Central memory CD4-positive, alpha-beta T cell (primary cell): ENCODE measurements at regions not wholly inside any gene's neighbourhood (a gene's known extent, or its start where the extent isn't known, plus 50 kb on each side); places are given as distances from the start of the nearest gene placed in this dataset.

Source experiments
- DNase-seq: peaks from one replicate; pipeline ENCODE4 v3.0.0; 2022

DNA sequence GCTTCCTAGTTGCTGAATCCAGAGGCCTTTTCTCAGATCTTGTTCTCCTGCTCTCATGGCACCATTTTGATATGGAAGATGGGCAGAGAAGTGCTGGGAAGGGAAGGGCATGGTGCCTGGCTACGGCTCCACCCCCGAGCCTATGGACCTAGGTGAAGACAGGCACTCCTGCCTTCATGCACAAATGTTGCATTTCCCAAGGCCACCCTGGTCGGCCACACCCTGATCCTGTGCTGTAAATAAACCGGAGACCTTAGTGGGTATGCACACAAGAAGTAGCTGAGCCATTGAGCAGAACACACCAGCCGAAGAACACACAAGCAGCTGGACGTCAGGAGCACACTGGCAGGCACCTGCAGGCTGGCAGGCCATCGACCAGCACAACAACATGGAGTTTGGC lies 261.6 kb downstream of the SHQ1 start:
- DNase-seq = no peak

DNA sequence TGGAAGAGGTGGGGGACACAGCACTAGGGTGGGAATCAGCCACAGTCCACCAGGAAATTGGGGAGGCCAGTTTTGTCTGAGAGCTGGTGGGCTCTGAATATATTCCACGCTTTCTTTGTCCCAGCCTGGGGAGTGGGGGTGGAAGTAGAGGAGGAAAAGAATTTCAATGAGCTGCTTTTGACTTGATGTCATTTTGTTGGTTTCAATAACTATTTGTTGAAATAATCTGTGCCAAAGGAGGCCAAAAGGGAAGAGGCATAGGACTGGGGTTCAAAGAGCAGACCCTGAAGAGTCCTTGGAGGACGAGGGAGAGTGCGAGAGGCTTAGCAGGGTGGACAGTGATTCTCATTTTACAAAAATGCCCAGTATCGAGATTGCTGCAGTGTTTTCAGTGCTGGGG lies 262.3 kb downstream of the SHQ1 start:
- no peak for DNase-seq

DNA sequence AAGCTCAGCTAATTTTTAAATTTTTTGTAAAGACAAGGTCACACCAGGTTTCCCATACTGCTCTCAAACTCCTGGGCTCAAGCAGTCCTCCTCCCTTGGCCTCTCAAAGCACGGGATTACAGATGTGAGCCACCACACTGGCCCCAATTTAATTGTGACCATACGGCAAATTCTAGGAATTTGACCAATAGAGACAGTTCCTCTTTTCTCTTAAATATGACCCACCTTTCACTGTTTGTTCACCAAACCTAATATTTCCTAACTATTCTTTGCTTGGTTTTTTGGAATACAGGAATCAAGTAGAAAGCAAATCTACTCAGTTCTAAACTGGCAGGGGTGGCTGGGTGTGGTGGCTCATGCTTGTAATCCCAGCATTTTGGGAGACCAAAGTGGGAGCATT lies 264.0 kb downstream of the SHQ1 start:
- no peak for DNase-seq

DNA sequence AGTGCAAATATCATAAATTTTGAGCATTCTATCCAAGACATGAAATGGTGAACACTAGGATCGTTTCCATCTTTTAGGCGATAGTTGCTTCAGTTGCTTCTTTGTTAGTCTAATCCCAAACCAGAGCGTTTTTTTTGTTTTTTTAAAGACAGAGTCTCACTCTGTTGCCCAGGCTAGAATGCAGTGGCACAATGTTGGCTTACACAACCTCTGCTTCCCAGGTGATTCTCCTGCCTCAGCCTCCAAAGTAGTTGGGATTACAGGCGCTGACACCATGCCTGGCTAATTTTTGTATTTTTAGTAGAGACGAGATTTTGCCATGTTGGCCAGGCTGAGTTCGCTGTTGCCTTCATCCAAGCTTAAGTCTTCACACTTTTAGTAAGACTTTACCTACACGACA lies 265.3 kb downstream of the SHQ1 start:
- no peak for DNase-seq

DNA sequence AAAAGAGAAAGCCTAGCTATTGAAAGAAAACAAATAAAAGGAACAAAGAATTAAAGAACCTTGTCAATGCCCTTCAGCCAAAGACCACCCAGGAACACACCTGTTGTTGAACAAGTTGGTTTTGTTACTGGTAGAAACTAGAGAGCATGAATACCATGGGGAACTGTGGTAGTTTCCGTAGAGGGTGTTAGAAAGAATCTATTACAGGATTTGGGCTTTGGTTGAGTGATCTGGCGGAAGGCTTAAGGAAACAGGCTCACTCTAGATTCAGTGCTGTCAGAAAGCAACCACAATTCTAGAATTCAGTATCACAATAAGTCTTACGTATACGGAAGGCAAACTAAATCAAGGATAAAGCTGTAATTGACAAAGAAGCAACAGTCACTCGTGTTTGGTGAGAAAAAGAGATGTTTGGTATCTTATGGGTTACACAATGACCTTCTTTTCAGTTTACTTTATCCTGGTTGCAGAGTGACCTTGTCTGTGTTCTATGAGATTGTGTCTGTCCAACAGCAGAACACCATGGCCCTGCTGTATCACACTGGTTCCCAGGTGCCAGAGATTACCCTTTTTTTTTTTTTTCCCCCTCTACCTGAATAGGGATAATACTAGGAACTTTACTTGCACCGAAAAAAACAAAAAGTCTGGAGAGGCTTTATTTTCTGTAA lies 265.9 kb downstream of the SHQ1 start:
- DNase-seq = no peak

DNA sequence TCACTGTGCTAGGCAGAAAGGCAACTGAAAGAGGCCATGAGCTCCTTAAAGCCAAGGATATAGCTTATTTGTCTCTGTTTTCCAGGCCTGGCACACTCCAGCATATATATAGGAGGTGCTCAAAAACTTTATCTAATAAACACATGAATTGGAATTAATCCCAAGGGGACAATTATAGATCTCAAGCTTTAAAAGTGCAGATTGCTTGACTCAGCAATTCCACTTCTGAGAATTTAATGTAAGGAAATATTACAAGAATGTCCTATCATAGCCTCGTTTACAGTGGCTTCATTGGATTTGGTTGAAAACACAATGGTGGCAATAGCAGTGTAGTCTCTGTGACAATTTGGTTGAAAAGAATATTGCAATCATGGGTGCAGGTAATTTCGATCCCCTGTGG lies 267.3 kb downstream of the SHQ1 start:
- DNase-seq = no peak

DNA sequence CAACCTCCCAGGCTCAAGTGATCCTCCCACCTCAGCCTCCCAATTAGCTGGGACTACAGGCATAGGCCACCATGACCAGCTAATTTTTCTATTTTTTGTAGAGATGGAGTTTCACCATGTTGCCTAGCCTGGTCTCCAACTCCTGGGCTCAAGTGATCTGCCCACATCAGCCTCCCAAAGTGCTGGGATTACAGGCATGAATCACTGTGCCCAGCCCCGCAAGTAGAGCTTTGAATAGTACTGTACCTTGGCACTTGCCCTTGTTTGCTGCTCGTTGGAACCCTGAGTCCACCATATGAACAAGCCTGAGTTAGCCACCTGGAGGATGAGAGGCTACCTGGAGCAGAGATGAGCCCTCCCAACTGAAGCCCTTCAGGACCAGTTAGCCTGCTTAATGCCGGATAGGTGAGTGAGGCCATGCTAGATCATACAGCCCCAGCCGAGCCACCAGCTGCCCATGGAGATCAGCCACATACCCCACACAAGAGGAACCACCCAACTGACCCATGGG lies 267.9 kb downstream of the SHQ1 start:
- DNase-seq = no peak

DNA sequence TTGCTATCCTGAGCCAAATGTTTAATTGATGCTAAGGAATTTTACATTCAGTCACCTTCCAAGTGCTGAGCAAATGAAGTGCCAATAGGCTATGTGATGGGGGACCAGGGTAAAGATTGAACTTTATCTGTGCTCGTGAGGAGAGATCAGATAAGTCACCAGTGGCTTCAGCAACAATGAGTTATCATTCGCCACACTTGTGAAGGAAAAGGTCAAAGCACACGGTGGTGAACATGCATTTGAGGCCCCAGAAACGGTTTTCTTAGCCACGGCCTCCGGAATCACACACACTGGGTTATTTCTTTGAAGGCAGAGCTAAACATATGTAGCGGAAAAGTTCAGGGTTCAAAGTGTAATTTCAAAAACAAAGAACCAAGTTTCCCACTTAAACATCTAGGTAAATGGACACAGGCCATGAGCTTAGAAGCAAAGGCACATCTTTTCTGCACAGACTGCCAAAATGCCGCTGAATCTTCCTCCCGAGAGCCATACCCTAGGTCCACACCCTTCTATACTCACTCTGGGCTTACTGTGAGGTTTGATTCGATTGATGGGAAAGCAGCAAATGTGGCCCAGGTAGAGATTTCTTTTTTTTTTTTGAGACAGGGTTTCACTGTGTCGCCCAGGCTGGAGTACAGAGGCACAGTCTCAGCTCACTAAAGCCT lies 268.5 kb downstream of the SHQ1 start:
- DNase-seq = no peak

DNA sequence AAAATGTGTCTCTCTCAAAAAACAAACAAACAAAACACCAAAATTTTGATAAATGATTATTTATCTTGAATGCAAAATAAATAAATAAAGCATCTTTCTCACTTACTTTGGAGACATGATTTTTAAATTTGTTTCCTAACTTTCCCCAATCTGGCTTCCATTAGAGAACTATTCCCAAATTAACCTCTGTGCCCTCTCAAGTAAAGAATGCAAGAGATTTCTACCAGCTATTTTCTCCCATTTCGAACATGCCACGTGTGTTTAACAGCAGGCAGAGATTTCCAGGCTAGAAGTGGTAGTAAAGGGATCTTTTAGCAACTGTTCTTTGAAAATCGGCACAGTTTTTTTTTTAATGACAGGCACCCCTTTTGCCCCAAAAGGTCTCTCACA lies 269.1 kb downstream of the SHQ1 start:
- DNase-seq = no peak

DNA sequence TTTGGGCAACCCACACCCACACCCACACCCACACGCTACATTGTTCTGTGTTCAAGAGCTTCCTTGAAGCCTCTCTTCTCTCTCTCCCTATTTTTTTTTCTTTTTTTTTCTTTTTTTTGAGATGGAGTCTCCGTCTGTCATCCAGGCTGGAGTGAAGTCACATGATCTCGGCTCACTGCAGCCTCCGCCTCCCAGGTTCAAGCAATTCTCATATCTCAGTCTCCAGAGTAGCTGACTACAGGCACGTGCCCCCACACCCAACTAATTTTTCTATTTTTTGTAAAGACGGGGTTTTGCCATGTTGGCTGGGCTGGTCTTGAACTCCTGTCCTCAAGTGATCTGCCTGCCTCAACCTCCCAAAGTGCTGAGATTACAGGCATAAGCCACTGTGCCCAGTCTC lies 271.1 kb downstream of the SHQ1 start:
- DNase-seq = no peak

DNA sequence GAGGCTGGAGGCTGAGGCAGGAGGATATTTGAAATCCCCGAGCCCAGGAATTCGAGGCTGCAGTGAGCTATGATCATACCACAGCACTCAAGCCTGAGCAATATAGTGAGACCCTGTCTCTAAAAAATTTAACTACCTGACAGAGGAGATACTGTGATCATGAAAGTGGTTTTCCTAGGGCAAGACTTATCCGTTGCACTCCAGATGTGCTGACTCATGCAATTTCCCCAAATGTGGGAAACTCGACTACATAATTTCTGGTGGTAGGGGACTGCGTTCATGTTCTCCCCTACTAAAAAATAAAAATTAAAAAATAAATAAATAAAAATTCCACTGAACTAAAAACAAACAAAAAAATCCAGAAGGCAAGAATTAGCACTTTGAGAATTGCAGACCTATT lies 271.7 kb downstream of the SHQ1 start:
- DNase-seq = no peak

DNA sequence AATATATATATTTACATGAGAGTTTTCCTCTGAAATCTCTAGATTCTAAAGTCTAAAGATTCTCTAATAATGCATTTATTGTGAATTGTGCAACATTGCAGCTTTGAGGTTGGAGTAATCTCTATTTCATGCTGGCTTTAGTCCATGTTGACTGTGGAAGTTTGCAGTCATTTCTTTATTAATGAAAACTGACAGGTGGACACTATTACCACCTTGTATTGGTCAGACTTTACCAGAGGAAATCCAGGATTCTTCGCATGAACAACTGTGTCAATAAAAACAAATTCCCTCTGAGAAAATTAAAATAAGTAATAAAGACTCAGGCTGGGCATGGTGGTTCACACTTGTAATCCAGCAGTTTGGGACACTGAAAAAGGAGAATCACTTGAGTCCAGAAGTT lies 274.1 kb downstream of the SHQ1 start:
- DNase-seq = no peak

DNA sequence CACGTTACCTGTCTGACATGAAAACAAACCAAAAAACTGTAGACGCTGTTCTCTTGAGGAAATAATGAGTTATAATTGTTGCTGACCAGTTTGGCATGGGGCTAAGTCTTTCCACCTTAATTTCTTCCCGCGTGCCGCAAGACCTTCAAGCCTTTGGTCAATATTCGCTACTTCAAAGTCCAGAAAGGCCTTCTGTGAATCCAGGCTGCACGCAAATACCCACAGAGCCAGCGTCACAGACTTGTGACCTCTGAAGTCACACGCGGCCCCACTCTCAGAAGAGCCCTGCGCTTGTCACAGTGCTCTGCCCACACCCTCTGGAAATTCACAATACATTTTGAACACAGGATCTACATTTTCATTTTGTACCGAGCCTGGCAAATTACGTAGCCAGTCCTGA lies 275.2 kb downstream of the SHQ1 start:
- DNase-seq = no peak

DNA sequence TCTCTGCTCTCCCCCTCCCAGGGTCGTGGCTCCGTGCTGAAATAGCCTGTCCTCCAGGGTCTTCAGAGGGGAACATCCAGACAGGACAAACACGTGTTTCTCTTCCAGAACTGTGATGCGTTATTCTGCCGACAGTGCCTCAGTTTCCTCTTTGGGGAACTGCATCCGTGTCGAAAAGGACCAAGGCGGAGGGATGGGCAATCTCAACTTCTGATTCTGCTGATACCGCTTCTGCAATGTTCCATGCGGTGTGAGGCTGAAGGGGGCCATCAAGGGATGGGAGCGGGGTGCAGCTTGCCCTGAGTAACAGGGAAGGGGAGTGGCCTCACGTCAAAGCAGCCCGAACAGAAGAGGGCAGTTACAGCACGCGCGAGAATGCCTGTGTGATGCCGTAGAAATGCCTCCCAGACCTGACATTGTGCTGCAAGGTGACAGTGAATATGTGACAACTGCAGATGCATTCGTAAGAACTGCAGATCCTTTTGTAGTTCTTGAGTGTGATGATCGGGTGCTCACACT lies 275.7 kb downstream of the SHQ1 start:
- DNase-seq = no peak

DNA sequence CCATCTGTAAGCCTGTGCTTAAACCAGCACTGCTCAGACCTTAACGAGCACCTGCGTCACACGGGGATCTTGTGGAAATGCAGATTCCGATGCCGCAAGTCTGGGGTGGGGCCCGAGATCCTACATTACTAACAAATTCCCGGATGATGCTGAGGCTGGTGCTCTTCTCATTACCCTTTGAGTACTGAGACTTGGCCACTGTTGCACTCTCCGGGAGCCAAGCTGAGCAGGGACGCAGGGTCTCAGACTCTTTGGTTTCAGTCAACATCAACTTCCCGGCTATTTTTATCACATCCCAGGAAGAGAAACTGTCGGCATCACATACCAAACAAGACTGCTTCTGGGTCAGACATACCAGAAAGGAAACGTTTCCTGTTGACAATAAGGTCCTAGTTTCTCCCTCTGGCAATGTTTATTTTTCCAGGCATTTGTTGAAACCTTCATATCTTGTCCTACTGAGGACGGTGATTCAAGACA lies 276.6 kb downstream of the SHQ1 start:
- DNase-seq = no peak

DNA sequence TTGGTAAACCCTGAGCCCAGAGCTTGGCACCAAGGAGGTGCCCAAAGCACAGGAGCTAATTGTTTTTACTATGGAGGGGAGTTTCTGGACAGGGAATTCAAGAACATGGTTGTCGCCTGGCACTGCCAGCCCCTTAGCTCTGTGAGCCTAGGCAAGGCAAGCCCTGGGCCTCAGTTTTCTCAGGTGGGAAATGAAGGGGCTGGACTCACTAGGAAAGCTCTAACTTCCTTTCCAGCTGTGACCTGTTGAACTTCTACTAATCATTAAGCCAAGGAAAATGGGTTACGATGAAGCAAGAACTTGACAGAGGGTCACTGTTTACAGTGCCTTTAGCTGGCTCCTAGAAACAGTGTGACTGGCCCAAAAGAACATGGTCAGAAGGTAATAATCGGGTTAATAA lies 277.2 kb downstream of the SHQ1 start:
- DNase-seq = no peak

DNA sequence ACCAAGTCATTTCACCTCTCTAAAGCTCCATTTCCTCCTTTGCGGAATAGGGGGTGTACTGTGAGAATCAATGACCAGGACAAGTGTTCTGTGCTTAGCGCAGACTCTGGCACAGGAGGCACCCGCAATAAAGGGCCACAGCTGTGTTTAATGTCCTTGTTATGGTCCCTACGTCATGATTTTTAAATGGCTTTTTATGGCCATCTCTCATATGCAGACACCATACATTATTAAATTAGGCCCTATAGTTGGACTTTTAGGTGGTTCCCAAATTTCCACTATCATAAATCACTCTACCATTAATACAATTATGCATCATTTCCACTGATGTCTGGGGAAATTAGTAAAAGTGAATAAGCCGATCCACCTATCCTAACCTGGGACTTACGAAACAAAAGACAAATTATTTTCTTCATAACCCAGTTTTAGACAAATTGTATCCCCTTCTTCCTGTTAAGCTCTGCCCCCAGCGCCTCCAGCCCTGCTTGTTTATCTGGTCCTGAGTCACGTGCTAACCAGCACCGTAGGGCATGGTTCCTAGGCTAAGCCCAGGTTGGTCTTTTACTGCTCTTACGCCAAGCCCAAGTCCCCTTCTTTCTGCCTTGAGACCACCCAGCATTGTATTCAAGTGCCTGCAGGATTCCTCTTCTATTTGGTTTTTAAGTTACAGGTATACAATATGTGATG lies 278.3 kb downstream of the SHQ1 start:
- no peak for DNase-seq

DNA sequence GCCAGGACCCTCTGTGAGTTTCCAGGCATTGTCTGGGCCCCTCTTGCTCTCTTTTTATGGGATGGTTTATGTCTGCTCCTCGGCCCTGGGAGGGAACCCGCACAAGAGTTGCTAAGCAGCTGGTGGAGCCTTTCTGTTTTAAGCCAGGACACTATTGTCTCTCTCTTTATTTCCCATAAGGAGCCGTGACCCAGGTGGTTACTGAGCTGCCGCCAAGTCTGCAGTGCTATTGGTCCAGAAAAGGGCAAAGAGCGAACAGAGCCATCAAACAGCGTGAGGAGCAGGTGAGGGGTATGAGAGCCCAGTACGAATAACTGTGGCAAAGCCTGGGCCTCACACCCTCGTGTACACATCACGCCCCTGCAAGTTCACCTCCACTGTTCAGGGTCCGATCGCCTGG lies 280.2 kb downstream of the SHQ1 start:
- DNase-seq = no peak

DNA sequence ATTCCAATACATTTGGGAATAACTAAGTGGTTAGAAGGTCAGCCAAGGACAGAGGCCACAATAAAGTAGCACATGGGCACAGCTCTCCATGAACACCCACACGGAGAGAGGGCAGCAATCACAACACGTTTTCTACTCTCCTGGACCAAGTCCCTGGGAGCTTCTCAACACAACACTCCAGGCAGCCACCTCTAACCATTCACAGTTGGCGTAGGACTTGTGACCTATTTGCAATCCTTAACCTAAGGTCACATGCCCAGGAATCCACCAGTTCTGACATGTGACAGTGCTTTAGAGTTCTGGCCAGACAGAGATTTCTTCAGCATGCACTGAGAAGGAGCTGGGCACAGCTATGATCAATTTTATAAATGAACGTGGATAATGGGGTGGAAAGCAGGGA lies 280.8 kb downstream of the SHQ1 start:
- DNase-seq = no peak

DNA sequence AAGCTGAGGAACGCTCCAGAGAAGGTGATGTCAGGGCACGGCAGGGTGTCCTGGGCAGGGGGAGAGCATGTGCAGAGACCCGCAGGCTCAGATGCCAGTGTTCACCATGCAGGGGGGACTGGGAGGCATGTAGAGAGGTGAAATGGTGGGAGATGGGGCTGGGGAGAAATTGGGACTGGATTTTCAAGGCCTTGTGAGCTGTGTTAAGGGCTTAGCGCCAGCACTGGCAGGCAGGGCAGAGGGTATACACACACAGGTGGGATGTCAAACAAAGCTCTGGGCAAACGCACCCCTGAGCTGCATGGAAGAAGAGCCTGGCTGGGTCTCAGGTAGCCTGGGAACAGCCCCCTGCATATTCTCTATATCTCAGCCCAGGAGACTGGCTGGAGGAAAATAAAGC lies 282.7 kb downstream of the SHQ1 start:
- DNase-seq = no peak

DNA sequence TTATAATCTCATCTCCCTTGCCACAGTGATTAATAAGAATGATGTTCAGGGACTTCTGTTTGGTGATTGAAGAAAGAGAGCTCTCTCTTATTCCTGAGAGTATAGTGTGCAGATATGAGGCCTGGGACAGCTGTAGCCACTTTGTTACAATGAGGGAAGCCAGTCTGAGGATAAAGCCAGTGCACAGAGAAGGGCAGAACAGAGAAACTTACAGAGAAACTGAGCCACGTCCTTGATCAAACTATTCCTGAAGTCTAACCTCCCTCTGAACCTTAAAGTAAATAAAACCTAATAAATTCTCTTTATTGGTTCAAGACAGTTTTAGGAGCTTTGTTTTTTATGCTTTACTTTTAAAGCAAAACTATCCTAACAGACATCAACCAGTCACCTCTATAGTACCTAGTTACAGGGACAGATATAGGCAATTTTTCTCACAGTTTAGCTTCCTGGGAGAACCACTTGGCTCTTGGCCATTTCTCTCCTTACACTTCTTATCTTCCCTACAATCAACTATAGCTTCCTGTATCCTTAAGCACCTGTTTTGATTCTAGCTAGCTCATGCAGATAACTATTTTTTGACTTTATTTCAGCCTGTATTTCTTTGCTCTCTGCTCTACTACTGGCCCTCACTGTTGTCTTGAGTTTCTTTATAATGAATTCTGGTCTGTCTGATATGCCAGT lies 284.4 kb downstream of the SHQ1 start:
- DNase-seq = no peak

DNA sequence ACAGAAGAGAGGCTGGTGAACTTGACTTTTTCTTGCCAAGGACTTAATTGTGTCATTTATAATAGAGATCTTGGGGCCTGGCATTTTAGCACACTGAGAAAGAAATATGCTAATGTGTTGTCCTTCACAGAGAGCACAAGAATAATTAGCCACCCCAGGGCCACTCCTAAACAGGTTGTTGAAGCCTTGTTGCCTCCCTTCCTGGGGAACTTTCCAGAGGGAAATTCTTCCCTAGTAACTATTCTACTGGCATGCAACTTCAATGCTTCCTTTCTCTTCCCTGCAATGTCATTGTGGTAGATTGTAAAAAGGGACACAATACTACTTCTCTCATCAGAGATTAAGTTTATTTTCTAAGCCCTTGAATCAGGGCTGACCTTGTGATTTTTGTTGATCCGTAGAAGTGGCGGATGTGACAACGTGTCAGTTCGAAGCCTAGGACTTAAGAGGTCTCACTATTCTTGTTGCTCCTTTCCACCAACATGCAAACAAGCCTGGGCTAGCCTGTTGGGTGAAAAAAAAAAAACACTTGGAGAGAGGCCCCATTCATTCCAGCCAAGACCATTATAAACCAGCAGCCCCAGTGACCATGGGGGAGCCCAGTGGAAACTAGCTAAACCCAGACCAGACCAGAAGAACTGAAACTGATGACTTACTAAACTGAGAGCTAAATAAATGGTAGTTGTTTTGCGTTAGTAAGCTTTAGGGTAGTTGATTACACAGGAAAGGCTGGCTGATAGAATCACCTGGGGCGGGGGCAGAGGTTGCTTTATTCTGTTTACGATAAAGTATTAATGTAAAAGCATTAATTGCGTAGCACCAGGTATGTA lies 287.2 kb downstream of the SHQ1 start:
- no peak for DNase-seq
